H9 (cell line): ENCODE measurements at regions not wholly inside any gene's neighbourhood (a gene's known extent, or its start where the extent isn't known, plus 50 kb on each side); places are given as distances from the start of the nearest gene placed in this dataset.

Source experiments
- DNase-seq: peaks from one replicate; pipeline ENCODE4 v3.0.0-alpha.2; 2017
- H2AFZ ChIP-seq: one replicate; pipeline ENCODE4 v1.6.1; 2013; ENCODE audit warnings: mild to moderate bottlenecking, low read length, control low read depth, moderate library complexity
- H2AK5ac ChIP-seq: 2 replicates; pipeline ENCODE4 v1.6.1; 2013; ENCODE audit warnings: low read length, control low read depth, mixed read lengths; ENCODE audit not compliant: insufficient read length
- H2BK120ac ChIP-seq: one replicate; pipeline ENCODE4 v1.6.1; 2013; ENCODE audit warnings: low read depth, mild to moderate bottlenecking, low read length, control low read depth, inconsistent platforms; ENCODE audit not compliant: poor library complexity, severe bottlenecking
- H2BK12ac ChIP-seq: 2 replicates; pipeline ENCODE4 v1.6.1; 2013; ENCODE audit warnings: low read length, control low read depth, mixed read lengths, low read depth; ENCODE audit not compliant: insufficient read length
- H2BK15ac ChIP-seq: 2 replicates; pipeline ENCODE4 v1.6.1; 2013; ENCODE audit warnings: low read depth, low read length, control low read depth
- H2BK20ac ChIP-seq: one replicate; pipeline ENCODE4 v1.6.1; 2013; ENCODE audit warnings: low read depth, mild to moderate bottlenecking, low read length, control low read depth, inconsistent platforms; ENCODE audit not compliant: poor library complexity, severe bottlenecking
- H2BK5ac ChIP-seq: 2 replicates; pipeline ENCODE4 v1.6.1; 2013; ENCODE audit warnings: low read length, control low read depth, mixed read lengths; ENCODE audit not compliant: insufficient read length
- H3K14ac ChIP-seq: 2 replicates; pipeline ENCODE4 v1.6.1; 2013; ENCODE audit warnings: low read length, control low read depth; ENCODE audit not compliant: insufficient read depth
- H3K18ac ChIP-seq: 2 replicates; pipeline ENCODE4 v1.6.1; 2013; ENCODE audit warnings: low read depth, mild to moderate bottlenecking, mixed read lengths, low read length, control low read depth; ENCODE audit not compliant: insufficient read length
- H3K23ac ChIP-seq: 2 replicates; pipeline ENCODE4 v1.6.1; 2013; ENCODE audit warnings: low read length, control low read depth, mixed read lengths, low read depth; ENCODE audit not compliant: insufficient read length
- H3K23me2 ChIP-seq: 2 replicates; pipeline ENCODE4 v1.6.1; 2013; ENCODE audit warnings: low read depth, mild to moderate bottlenecking, mixed read lengths, low read length, control low read depth; ENCODE audit not compliant: insufficient read length, poor library complexity, severe bottlenecking
- H3K27ac ChIP-seq: 2 replicates; pipeline ENCODE4 v1.5.1; 2013; ENCODE audit warnings: low read length, control low read depth, mixed read lengths, low read depth; ENCODE audit not compliant: insufficient read length
- H3K27me3 ChIP-seq: 2 replicates; pipeline ENCODE4 v1.6.1; 2013; ENCODE audit warnings: low read length, control low read depth, inconsistent platforms; ENCODE audit not compliant: insufficient read depth
- H3K4ac ChIP-seq: 2 replicates; pipeline ENCODE4 v1.6.1; 2013; ENCODE audit warnings: low read depth, mild to moderate bottlenecking, control low read depth, inconsistent platforms, low read length, moderate library complexity
- H3K4me1 ChIP-seq: 2 replicates; pipeline ENCODE4 v1.6.1; 2013; ENCODE audit warnings: low read length, control low read depth, inconsistent platforms; ENCODE audit not compliant: insufficient read depth
- H3K4me2 ChIP-seq: 2 replicates; pipeline ENCODE4 v1.6.1; 2013; ENCODE audit warnings: low read length, control low read depth, mixed read lengths; ENCODE audit not compliant: insufficient read length, insufficient read depth
- H3K56ac ChIP-seq: 2 replicates; pipeline ENCODE4 v1.6.1; 2013; ENCODE audit warnings: low read depth, mild to moderate bottlenecking, mixed read lengths, low read length, control low read depth; ENCODE audit not compliant: insufficient read length
- H3K79me1 ChIP-seq: 2 replicates; pipeline ENCODE4 v1.6.1; 2013; ENCODE audit warnings: low read depth, mild to moderate bottlenecking, moderate library complexity, low read length, control low read depth, inconsistent platforms; ENCODE audit not compliant: insufficient read depth, poor library complexity, severe bottlenecking
- H3K79me2 ChIP-seq: 2 replicates; pipeline ENCODE4 v1.6.1; 2013; ENCODE audit warnings: low read length, control low read depth, inconsistent platforms; ENCODE audit not compliant: insufficient read depth
- H3K9ac ChIP-seq: 2 replicates; pipeline ENCODE4 v1.6.1; 2013; ENCODE audit warnings: low read length, control low read depth, mixed read lengths; ENCODE audit not compliant: insufficient read length; ENCODE audit errors: extremely low read depth
- H3K9me3 ChIP-seq: one replicate; pipeline ENCODE4 v1.6.1; 2013; ENCODE audit warnings: low read depth, low read length, inconsistent platforms; ENCODE audit not compliant: control insufficient read depth
- H3T11ph ChIP-seq: one replicate; pipeline ENCODE4 v1.6.1; 2013; ENCODE audit warnings: mild to moderate bottlenecking, low read length, control low read depth, inconsistent platforms
- H4K20me1 ChIP-seq: one replicate; pipeline ENCODE4 v1.6.1; 2013; ENCODE audit not compliant: control insufficient read depth, insufficient read length, insufficient read depth
- H4K5ac ChIP-seq: 2 replicates; pipeline ENCODE4 v1.6.1; 2013; ENCODE audit warnings: low read depth, mild to moderate bottlenecking, mixed read lengths, low read length, control low read depth; ENCODE audit not compliant: insufficient read length
- H4K8ac ChIP-seq: replicated peaks from 2 replicates; pipeline ENCODE4 v1.6.1; 2013; ENCODE audit warnings: low read length, control low read depth, mixed read lengths, low read depth; ENCODE audit not compliant: insufficient read length
- H4K91ac ChIP-seq: 2 replicates; pipeline ENCODE4 v1.6.1; 2013; ENCODE audit warnings: low read depth, mild to moderate bottlenecking, moderate library complexity, mixed read lengths, low read length, control low read depth; ENCODE audit not compliant: insufficient read length
- H3K27ac Mint-ChIP-seq, 3 experiments: 2 replicates in 2 of 3; 3 replicates in 1 of 3; pipeline ENCODE4 v1.8.0; 2020 to 2021; ENCODE audit warnings: mixed read lengths in 3 of 3, mild to moderate bottlenecking in 1 of 3, moderate library complexity in 1 of 3
- H3K27me3 Mint-ChIP-seq: 2 replicates; pipeline ENCODE4 v1.8.0; 2021; ENCODE audit warnings: low read depth, mild to moderate bottlenecking, moderate library complexity, mixed read lengths
- H3K36me3 Mint-ChIP-seq, 3 experiments: 2 replicates in 2 of 3; 3 replicates in 1 of 3; pipeline ENCODE4 v1.8.0; 2020 to 2021; ENCODE audit warnings: low read depth in 3 of 3, mixed read lengths in 3 of 3; ENCODE audit not compliant: insufficient read depth in 1 of 3
- H3K4me1 Mint-ChIP-seq, 2 experiments: 2 replicates each; pipeline ENCODE4 v1.8.0; 2020; ENCODE audit warnings: mixed read lengths in 2 of 2
- H3K4me3 Mint-ChIP-seq, 2 experiments: 2 replicates in 1 of 2; 3 replicates in 1 of 2; pipeline ENCODE4 v1.8.0; 2020 to 2021; ENCODE audit warnings: mild to moderate bottlenecking in 2 of 2, mixed read lengths in 2 of 2, moderate library complexity in 1 of 2
- H3K9me3 Mint-ChIP-seq, 2 experiments: 2 replicates in 1 of 2; 3 replicates in 1 of 2; pipeline ENCODE4 v1.8.0; 2020; ENCODE audit warnings: mild to moderate bottlenecking in 2 of 2, mixed read lengths in 2 of 2, moderate library complexity in 1 of 2
- WGBS: extraction: QIAGEN DNeasy Blood & Tissue Kit; methylation state at CpG from one replicate; pipeline ENCODE4 v1.1.7; 2013; ENCODE audit warnings: missing lambda C conversion rate, low lambda C conversion rate, mixed read lengths; ENCODE audit not compliant: insufficient read length; ENCODE audit errors: extremely low coverage; 5-methylcytosine and 5-hydroxymethylcytosine counted together
- TF ChIP-seq, protein P1 (sequence below): fragments of 200-600 bp; sonication (generic); conservative IDR thresholded peaks from 3 replicates; pipeline ENCODE4 v1.8.0; 2021; ENCODE audit warnings: antibody characterized with exemption, mild to moderate bottlenecking

DNA sequence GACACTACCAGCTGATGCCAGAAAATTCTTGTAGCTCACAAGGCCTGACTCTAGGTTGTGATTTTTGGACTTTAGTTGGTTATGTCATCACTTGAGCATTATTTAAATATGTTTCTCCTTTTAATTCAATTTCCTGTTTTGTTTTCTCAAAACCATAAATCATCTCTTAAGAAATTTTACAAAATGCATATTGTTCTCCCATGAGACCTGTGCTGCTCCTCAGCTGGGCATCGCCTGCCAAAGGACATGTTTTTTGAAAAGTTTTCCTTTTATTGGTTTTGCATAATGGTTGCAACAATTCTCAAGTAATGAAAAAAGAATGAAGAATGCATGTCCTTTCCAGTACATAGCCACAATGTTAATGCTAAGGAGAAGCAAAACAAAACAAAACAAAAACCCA, 204.7 kb upstream of the LYPLAL1 start:
- H3K23ac ChIP-seq = no peak overlapping the region
- H4K5ac ChIP-seq = no peak overlapping the region
- no peak overlapping the region for H4K8ac ChIP-seq
- H3K27ac ChIP-seq = no peak overlapping the region
- TF ChIP-seq, protein P1, sequence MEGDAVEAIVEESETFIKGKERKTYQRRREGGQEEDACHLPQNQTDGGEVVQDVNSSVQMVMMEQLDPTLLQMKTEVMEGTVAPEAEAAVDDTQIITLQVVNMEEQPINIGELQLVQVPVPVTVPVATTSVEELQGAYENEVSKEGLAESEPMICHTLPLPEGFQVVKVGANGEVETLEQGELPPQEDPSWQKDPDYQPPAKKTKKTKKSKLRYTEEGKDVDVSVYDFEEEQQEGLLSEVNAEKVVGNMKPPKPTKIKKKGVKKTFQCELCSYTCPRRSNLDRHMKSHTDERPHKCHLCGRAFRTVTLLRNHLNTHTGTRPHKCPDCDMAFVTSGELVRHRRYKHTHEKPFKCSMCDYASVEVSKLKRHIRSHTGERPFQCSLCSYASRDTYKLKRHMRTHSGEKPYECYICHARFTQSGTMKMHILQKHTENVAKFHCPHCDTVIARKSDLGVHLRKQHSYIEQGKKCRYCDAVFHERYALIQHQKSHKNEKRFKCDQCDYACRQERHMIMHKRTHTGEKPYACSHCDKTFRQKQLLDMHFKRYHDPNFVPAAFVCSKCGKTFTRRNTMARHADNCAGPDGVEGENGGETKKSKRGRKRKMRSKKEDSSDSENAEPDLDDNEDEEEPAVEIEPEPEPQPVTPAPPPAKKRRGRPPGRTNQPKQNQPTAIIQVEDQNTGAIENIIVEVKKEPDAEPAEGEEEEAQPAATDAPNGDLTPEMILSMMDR = no peak
- no peak overlapping the region for H4K91ac ChIP-seq
- H2AK5ac ChIP-seq = no peak overlapping the region
- no peak overlapping the region for H2BK12ac ChIP-seq
- no peak overlapping the region for H2BK5ac ChIP-seq
- H3K18ac ChIP-seq = no peak overlapping the region
- peaks cover 7 to 14% (median 9%) of the 10 kb centered on the region in 3 experiments; a peak in 6 of 7 replicates for H3K36me3 Mint-ChIP-seq
- H3K79me2 ChIP-seq = no peaks in the 10 kb centered on the region
- no peak overlapping the region for H3K14ac ChIP-seq
- H4K20me1 ChIP-seq = no peaks in the 10 kb centered on the region
- H3K4ac ChIP-seq = no peak overlapping the region
- no peak overlapping the region for H3K56ac ChIP-seq
- no peak for DNase-seq
- H3K27me3 Mint-ChIP-seq = no peaks in the 10 kb centered on the region
- H3K4me1 Mint-ChIP-seq = no peaks in the 10 kb centered on the region
- no peak overlapping the region for H2BK120ac ChIP-seq
- no peak overlapping the region; a peak in 1 of 7 replicates for H3K27ac Mint-ChIP-seq
- H3K9ac ChIP-seq = no peak overlapping the region
- no peak overlapping the region for H2AFZ ChIP-seq
- no peaks in the 10 kb centered on the region for H3K79me1 ChIP-seq
- peaks cover 15 to 23% of the 10 kb centered on the region in 2 experiments; a peak in 4 of 5 replicates for H3K9me3 Mint-ChIP-seq
- no peaks in the 10 kb centered on the region for H3K23me2 ChIP-seq
- H3K4me2 ChIP-seq = no peak overlapping the region
- no peaks in the 10 kb centered on the region for H3K27me3 ChIP-seq
- no peaks in the 10 kb centered on the region for H3K9me3 ChIP-seq
- H3T11ph ChIP-seq = no peak overlapping the region
- no peak overlapping the region for H2BK20ac ChIP-seq
- no CpG with 5 or more reads among the region's 1 CpG for WGBS
- H3K4me1 ChIP-seq = no peaks in the 10 kb centered on the region
- H2BK15ac ChIP-seq = no peak overlapping the region
- H3K4me3 Mint-ChIP-seq = no peak overlapping the region
